HEK293 (cell line): ENCODE measurements at regions not wholly inside any gene's neighbourhood (a gene's known extent, or its start where the extent isn't known, plus 50 kb on each side); places are given as distances from the start of the nearest gene placed in this dataset.

Experiments used
- CTCF ChIA-PET: fragments of 350-600 bp; formaldehyde crosslinking; extraction: SDS; loops from one replicate; lab custom pipeline; 2021; ENCODE audit warnings: antibody characterized with exemption; lab: Yijun Ruan, JAX
- POLR2A ChIA-PET: fragments of 300-600 bp; formaldehyde crosslinking; extraction: SDS; loops from one replicate; lab custom pipeline; 2020; ENCODE audit warnings: antibody characterized with exemption, inconsistent platforms; lab: Yijun Ruan, JAX
- H3K27ac ChIP-seq: fragments of 200-500 bp; sonication (Bioruptor generic); 2 replicates; pipeline ENCODE4 v1.5.1; 2014; ENCODE audit warnings: low read depth, low read length, control low read depth, inconsistent platforms; ENCODE audit errors: extremely low read depth
- H3K36me3 ChIP-seq, 2 experiments: fragments of 200-500 bp in 1 of 2; sonication (Bioruptor generic) in 1 of 2; 1 replicate in 1 of 2; 2 replicates in 1 of 2; pipeline ENCODE4 v1.5.1; 2014 to 2017; ENCODE audit warnings: inconsistent platforms in 2 of 2, low read length in 2 of 2; ENCODE audit not compliant: control insufficient read depth in 2 of 2, insufficient read depth in 1 of 2
- H3K4me1 ChIP-seq: fragments of 200-500 bp; sonication (Bioruptor generic); 2 replicates; pipeline ENCODE4 v1.5.1; 2014; ENCODE audit warnings: mild to moderate bottlenecking, low read length, inconsistent platforms; ENCODE audit not compliant: control insufficient read depth, insufficient read depth
- H3K4me3 ChIP-seq: 2 replicates; pipeline ENCODE4 v1.5.1; 2011; ENCODE audit warnings: low read depth, mild to moderate bottlenecking, control low read depth, low read length, moderate library complexity
- H3K9me3 ChIP-seq: fragments of 200-500 bp; sonication (Bioruptor generic); 2 replicates; pipeline ENCODE4 v1.5.1; 2014; ENCODE audit warnings: low read depth, low read length, inconsistent platforms; ENCODE audit not compliant: control insufficient read depth, insufficient read depth
- AEBP2 ChIP-seq: fragments of 450-650 bp; formaldehyde crosslinking; IDR thresholded peaks from 2 replicates; pipeline ENCODE4 v1.5.1; 2016; ENCODE audit warnings: missing biosample characterization, missing genetic modification characterization, borderline replicate concordance
- BCL11A ChIP-seq: fragments of 450-650 bp; formaldehyde crosslinking; IDR thresholded peaks from 2 replicates; pipeline ENCODE4 v1.5.1; 2016; ENCODE audit warnings: low read depth, missing biosample characterization, missing genetic modification characterization
- KLF1 ChIP-seq: fragments of 450-650 bp; formaldehyde crosslinking; IDR thresholded peaks from 2 replicates; pipeline ENCODE4 v1.5.1; 2016; ENCODE audit warnings: missing biosample characterization, missing genetic modification characterization
- KLF16 ChIP-seq: fragments of 450-650 bp; formaldehyde crosslinking; IDR thresholded peaks from 2 replicates; pipeline ENCODE4 v1.5.1; 2017; ENCODE audit warnings: missing biosample characterization, missing genetic modification characterization
- TCF7L2 ChIP-seq: IDR thresholded peaks from 2 replicates; pipeline ENCODE4 v1.6.1; 2011; ENCODE audit warnings: low read depth, mild to moderate bottlenecking, inconsistent platforms, low read length, moderate library complexity, borderline replicate concordance
- YY1 ChIP-seq: fragments of 450-650 bp; formaldehyde crosslinking; IDR thresholded peaks from 2 replicates; pipeline ENCODE4 v1.5.1; 2018; ENCODE audit warnings: missing biosample characterization, missing genetic modification characterization
- ZBTB48 ChIP-seq: fragments of 450-650 bp; formaldehyde crosslinking; IDR thresholded peaks from 2 replicates; pipeline ENCODE4 v1.5.1; 2016; ENCODE audit warnings: missing biosample characterization, missing genetic modification characterization
- ZNF10 ChIP-seq: fragments of 450-650 bp; formaldehyde crosslinking; IDR thresholded peaks from 2 replicates; pipeline ENCODE4 v1.5.1; 2017; ENCODE audit warnings: missing biosample characterization, missing genetic modification characterization
- ZNF132 ChIP-seq: fragments of 450-650 bp; formaldehyde crosslinking; IDR thresholded peaks from 2 replicates; pipeline ENCODE4 v1.5.1; 2017; ENCODE audit warnings: missing biosample characterization, missing genetic modification characterization, borderline replicate concordance
- ZNF133 ChIP-seq: fragments of 450-650 bp; formaldehyde crosslinking; IDR thresholded peaks from 2 replicates; pipeline ENCODE4 v1.5.1; 2016; ENCODE audit warnings: missing biosample characterization, missing genetic modification characterization
- ZNF146 ChIP-seq: fragments of 450-650 bp; formaldehyde crosslinking; IDR thresholded peaks from 2 replicates; pipeline ENCODE4 v1.5.1; 2016; ENCODE audit warnings: missing biosample characterization, missing genetic modification characterization
- ZNF148 ChIP-seq: fragments of 450-650 bp; formaldehyde crosslinking; IDR thresholded peaks from 2 replicates; pipeline ENCODE4 v1.5.0; 2017; ENCODE audit warnings: missing biosample characterization, missing genetic modification characterization, borderline replicate concordance
- ZNF211 ChIP-seq: fragments of 450-650 bp; formaldehyde crosslinking; IDR thresholded peaks from 2 replicates; pipeline ENCODE4 v1.5.1; 2016; ENCODE audit warnings: low read depth, missing biosample characterization, missing genetic modification characterization
- ZNF248 ChIP-seq: fragments of 450-650 bp; formaldehyde crosslinking; IDR thresholded peaks from 2 replicates; pipeline ENCODE4 v1.5.1; 2017; ENCODE audit warnings: missing biosample characterization, missing genetic modification characterization
- ZNF292 ChIP-seq: fragments of 450-650 bp; formaldehyde crosslinking; IDR thresholded peaks from 2 replicates; pipeline ENCODE4 v1.5.1; 2016; ENCODE audit warnings: low read depth, missing biosample characterization, missing genetic modification characterization, borderline replicate concordance
- ZNF302 ChIP-seq: fragments of 450-650 bp; formaldehyde crosslinking; IDR thresholded peaks from 2 replicates; pipeline ENCODE4 v1.5.1; 2016; ENCODE audit warnings: missing biosample characterization, missing genetic modification characterization, low read depth
- ZNF311 ChIP-seq: fragments of 450-650 bp; formaldehyde crosslinking; IDR thresholded peaks from 2 replicates; pipeline ENCODE4 v1.5.1; 2017; ENCODE audit warnings: missing biosample characterization, missing genetic modification characterization, borderline replicate concordance
- ZNF394 ChIP-seq: fragments of 450-650 bp; formaldehyde crosslinking; IDR thresholded peaks from 2 replicates; pipeline ENCODE4 v1.5.1; 2016; ENCODE audit warnings: missing biosample characterization, missing genetic modification characterization, mild to moderate bottlenecking, moderate library complexity, borderline replicate concordance
- ZNF426 ChIP-seq: fragments of 450-650 bp; formaldehyde crosslinking; IDR thresholded peaks from 2 replicates; pipeline ENCODE4 v1.5.1; 2017; ENCODE audit warnings: missing biosample characterization, missing genetic modification characterization, mild to moderate bottlenecking, inconsistent platforms, moderate library complexity
- ZNF561 ChIP-seq: fragments of 450-650 bp; IDR thresholded peaks from 2 replicates; pipeline ENCODE4 v1.5.1; 2018; ENCODE audit warnings: missing biosample characterization, missing genetic modification characterization, borderline replicate concordance
- ZNF580 ChIP-seq: fragments of 450-650 bp; formaldehyde crosslinking; IDR thresholded peaks from 2 replicates; pipeline ENCODE4 v1.5.1; 2016; ENCODE audit warnings: missing biosample characterization, missing genetic modification characterization
- ZNF610 ChIP-seq: fragments of 450-650 bp; formaldehyde crosslinking; IDR thresholded peaks from 2 replicates; pipeline ENCODE4 v1.5.1; 2016; ENCODE audit warnings: missing biosample characterization, missing genetic modification characterization, borderline replicate concordance
- ZNF624 ChIP-seq: fragments of 450-650 bp; formaldehyde crosslinking; IDR thresholded peaks from 2 replicates; pipeline ENCODE4 v1.5.1; 2017; ENCODE audit warnings: missing biosample characterization, missing genetic modification characterization
- ZNF629 ChIP-seq: fragments of 450-650 bp; formaldehyde crosslinking; IDR thresholded peaks from 2 replicates; pipeline ENCODE4 v1.5.1; 2017; ENCODE audit warnings: missing biosample characterization, missing genetic modification characterization
- ZNF639 ChIP-seq: fragments of 450-650 bp; formaldehyde crosslinking; IDR thresholded peaks from 2 replicates; pipeline ENCODE4 v1.5.1; 2016; ENCODE audit warnings: missing biosample characterization, missing genetic modification characterization
- ZNF654 ChIP-seq: fragments of 450-650 bp; formaldehyde crosslinking; IDR thresholded peaks from 2 replicates; pipeline ENCODE4 v1.5.1; 2016; ENCODE audit warnings: low read depth, missing biosample characterization, missing genetic modification characterization
- ZNF660 ChIP-seq: fragments of 450-650 bp; IDR thresholded peaks from 2 replicates; pipeline ENCODE4 v1.5.1; 2018; ENCODE audit warnings: missing biosample characterization, mild to moderate bottlenecking, missing genetic modification characterization
- ZSCAN16 ChIP-seq: fragments of 450-650 bp; formaldehyde crosslinking; IDR thresholded peaks from 2 replicates; pipeline ENCODE4 v1.5.1; 2016; ENCODE audit warnings: missing biosample characterization, missing genetic modification characterization
- TF ChIP-seq, protein P1 (sequence below): fragments of 450-650 bp; IDR thresholded peaks from 2 replicates; pipeline ENCODE4 v1.5.1; 2018; ENCODE audit warnings: missing biosample characterization, mild to moderate bottlenecking, missing genetic modification characterization

DNA sequence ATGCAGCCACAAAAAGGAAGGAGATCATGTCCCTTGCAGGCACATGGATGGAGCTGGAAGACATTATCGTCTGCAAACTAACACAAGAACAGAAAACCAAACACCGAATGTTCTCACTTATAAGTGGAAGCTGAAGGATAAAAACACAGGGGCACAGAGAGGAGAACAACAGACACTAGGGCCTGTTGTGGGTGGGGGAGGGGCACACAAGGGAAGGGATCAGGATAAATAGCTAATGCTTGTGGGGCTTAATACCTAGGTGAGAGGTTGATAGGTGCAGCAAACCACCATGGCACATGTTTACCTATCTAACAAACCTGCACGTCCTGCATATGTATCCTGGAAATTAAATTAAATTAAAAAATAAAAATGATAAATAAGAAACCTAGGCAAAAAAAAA is 969.9 kb downstream of the TTLL7 start (continued):
- TF ChIP-seq BCL11A (tag by site-specific recombination) (no peak), ZNF10 (no peak), ZNF629 (tag by site-specific recombination) (no peak), ZNF132 (tag by site-specific recombination) (no peak), ZNF624 (tag by site-specific recombination) (no peak), ZNF610 (tag by site-specific recombination) (no peak), ZSCAN16 (tag by site-specific recombination) (no peak), TCF7L2 (no peak), ZNF302 (tag by site-specific recombination) (no peak)

- Histone ChIP-seq H3K4me1 (peaks cover 3% of the 10 kb centered on the region), H3K4me3 (no peak overlapping the region), H3K36me3 (no peaks in the 10 kb centered on the region), H3K27ac (no peak overlapping the region), H3K9me3 (no peaks in the 10 kb centered on the region)
- TF ChIP-seq KLF16 (tag by site-specific recombination) = no peak
- no peak for TF ChIP-seq ZNF248 (tag by site-specific recombination)
- no peak for TF ChIP-seq ZNF561 (tag by site-specific recombination)
- TF ChIP-seq ZBTB48 (tag by site-specific recombination) = no peak
- no peak for TF ChIP-seq YY1
- TF ChIP-seq, protein P1, sequence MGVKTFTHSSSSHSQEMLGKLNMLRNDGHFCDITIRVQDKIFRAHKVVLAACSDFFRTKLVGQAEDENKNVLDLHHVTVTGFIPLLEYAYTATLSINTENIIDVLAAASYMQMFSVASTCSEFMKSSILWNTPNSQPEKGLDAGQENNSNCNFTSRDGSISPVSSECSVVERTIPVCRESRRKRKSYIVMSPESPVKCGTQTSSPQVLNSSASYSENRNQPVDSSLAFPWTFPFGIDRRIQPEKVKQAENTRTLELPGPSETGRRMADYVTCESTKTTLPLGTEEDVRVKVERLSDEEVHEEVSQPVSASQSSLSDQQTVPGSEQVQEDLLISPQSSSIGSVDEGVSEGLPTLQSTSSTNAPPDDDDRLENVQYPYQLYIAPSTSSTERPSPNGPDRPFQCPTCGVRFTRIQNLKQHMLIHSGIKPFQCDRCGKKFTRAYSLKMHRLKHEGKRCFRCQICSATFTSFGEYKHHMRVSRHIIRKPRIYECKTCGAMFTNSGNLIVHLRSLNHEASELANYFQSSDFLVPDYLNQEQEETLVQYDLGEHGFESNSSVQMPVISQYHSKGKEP (tag by site-specific recombination) = no peak
- TF ChIP-seq ZNF580 = no peak
- TF ChIP-seq ZNF660 (tag by site-specific recombination) = no peak
- no peak for TF ChIP-seq ZNF426 (tag by site-specific recombination)
- no peak for TF ChIP-seq KLF1
- no peak for TF ChIP-seq ZNF146 (tag by site-specific recombination)
- TF ChIP-seq ZNF394 (tag by site-specific recombination) = no peak
- TF ChIP-seq ZNF639 = no peak
- ChIA-PET POLR2A (no interaction called here), CTCF (interaction anchor here (0.6 kb wide), 1 partner anchor 448 kb away, joined by 3 read pairs; no protein-coding TSS in a partner anchor)
Observed at GRCh38 chr1:83028467-83028866, 970.5 kb downstream of the TTLL7 start.

GRCh38 chr1:83027511-83027910 is 971.4 kb downstream of the TTLL7 start:
- Histone ChIP-seq H3K4me3 (no peak overlapping the region), H3K4me1 (peaks cover 3% of the 10 kb centered on the region), H3K9me3 (no peaks in the 10 kb centered on the region), H3K36me3 (no peaks in the 10 kb centered on the region), H3K27ac (no peak overlapping the region)
- POLR2A ChIA-PET = no interaction called here
- CTCF ChIA-PET = no interaction called here
- no peak for TF ChIP-seq AEBP2 (tag by site-specific recombination)
- TF ChIP-seq ZNF133 (tag by site-specific recombination) = no peak
- TF ChIP-seq ZNF148 (tag by site-specific recombination) = no peak
- TF ChIP-seq ZNF292 = no peak
- no peak for TF ChIP-seq ZNF211 (tag by site-specific recombination)
- no peak for TF ChIP-seq ZNF311 (tag by site-specific recombination)
- TF ChIP-seq ZNF654 (tag by site-specific recombination) = no peak
